ENCODE measurements at regions not wholly inside any gene's neighbourhood (a gene's known extent, or its start where the extent isn't known, plus 50 kb on each side); places are given as distances from the start of the nearest gene placed in this dataset.

DNA sequence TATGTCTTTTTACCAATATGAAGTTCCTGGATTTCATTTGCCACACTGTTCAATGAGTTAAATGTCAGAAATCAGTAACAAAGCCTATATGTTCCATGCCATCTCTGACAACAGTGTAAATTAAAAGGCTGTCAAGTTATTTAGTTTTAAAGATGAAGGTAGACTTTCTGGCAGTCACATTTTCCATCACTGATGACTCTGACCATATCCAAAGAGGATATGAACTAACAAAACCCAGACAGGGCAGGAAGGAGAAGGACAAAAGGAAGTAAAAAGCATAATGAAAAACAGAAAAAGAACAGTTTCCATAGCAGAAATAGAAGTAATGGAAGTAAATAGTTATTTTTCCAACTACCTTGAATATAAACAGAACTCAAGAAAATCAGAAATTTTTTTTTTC, 242.3 kb downstream of the UBE3D start:
- DNase-seq, result no peak

DNA sequence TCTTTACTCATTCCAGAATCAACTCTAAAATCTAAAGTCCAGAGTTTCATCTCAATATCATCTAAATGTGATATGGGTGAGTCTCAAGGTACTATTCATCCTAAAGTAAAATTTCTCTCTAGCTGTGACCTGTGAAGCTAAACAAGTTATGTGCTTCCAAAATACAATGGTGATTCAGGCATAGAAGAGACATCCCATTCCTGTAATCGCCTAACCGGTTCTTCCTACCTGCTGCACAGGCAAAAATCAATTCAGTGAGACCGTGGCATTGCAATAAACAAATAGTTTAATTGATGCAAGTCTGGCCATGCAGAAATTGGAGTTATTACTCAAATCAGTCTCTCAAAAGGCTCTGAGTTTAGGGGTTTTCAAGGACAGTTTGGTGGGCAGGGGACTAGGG, 232.8 kb downstream of the UBE3D start:
- no peak for DNase-seq

DNA sequence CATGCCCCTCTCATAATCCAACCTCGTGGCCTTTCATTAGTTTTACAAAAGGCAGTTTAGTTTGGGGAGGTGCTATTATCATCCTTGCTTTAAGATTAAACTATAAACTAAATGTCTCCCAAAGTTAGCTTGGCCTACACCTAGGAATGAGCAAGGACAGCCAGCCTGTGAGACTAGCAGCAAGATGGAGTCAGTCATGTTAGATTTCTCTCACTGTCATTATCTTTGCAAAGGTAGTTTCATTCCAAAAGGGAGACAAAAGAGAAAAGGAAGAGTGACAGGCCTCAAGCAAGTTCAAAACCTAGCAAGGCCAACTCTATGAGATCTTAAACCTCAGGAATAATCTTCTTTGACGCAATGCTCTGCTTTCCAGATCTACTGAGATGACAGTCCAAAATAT, 232.2 kb downstream of the UBE3D start:
- no peak for DNase-seq

DNA sequence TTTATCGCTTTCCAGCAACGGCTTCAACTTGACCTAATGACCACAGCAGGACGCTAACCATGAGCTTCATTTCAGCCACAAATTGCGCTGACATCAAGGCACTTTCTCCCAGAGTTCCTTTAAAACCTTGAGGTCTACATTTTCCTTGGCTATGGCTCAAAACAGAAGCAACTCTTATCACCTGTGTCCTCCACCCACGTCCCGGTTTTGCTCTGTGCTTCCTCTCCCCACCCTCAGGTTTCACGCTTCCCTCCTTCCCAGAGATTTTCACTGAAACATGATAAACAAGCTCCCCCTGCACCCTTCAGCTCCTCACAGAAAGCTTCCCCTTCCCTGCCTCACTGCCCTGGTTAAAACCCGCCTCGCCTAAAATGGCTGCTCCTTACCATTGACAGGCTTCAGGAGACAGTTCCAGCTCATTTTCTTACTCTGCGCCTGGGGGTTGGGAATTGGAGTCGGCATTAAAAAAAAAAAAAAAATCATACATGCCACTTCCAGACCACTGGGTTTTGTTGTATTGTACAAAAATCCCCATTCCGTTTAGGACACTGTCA, 229.5 kb downstream of the UBE3D start:
- DNase-seq, result no peak

DNA sequence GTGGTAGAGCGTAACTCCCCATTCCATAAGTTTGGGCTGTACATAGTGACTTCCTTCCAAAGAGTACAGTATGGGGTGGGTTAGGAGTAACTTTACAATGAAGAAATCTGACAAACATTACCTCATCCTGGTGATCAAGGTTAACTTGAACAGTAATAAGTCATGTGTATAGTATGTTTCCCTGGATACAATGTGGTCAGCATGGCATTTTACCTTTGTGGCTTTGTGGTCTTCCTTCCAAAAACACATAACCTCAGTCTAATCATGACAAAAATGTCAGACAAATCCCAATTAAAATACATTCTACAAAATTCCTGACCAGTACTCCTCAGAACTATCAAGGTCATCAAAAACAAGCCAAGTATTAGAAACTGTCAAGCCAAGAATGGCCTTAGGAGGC, 225.1 kb downstream of the UBE3D start:
- DNase-seq, result peak; percentile 16

DNA sequence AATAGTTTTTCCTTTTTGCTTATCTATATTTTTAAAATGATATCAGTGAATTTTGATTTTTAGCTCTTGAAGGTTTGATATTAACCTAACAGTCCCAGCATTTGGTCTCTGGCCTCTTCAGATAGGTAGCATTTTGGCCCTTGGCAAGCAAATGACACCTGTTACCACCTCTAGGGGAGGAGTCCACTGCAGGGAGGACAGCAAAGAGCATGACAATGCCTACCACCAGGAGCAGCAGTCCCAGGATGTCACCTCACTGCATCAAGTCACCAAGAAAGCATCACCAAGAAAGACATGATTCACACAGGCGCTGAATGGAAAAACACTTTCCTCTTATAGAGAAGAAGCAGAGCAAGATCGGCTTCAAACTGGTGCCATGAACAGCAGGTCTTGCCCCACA, 224.3 kb downstream of the UBE3D start:
- DNase-seq, result no peak
